ENCODE measurements at regions not wholly inside any gene's neighbourhood (a gene's known extent, or its start where the extent isn't known, plus 50 kb on each side); places are given as distances from the start of the nearest gene placed in this dataset.

GRCh38 chr13:95426631-95427030 lies 125.4 kb upstream of the ABCC4 start:
- TF ChIP-seq POLR2A (IDR thresholded peaks at IDR 0.05; ENCODE audit: low read length) = no peak
- TF ChIP-seq USF2 (IDR thresholded peaks at IDR 0.05) = no peak
- TF ChIP-seq RAD21 (conservative IDR thresholded peaks at IDR 0.05 in 1 of 2, IDR thresholded peaks at IDR 0.05 in 1 of 2) = no peak
- TF ChIP-seq MAX (IDR thresholded peaks at IDR 0.05) = no peak
- no peak for TF ChIP-seq PBX3 (IDR thresholded peaks at IDR 0.05)
- TF ChIP-seq RCOR1 (IDR thresholded peaks at IDR 0.05; ENCODE audit: low read depth, low read length) = no peak
- TF ChIP-seq CTCF (IDR thresholded peaks at IDR 0.05) = no peak
- TF ChIP-seq MYC (IDR thresholded peaks at IDR 0.05; ENCODE audit: borderline replicate concordance, low read length) = no peak
- TF ChIP-seq KDM1A (IDR thresholded peaks at IDR 0.05; ENCODE audit: low read depth) = no peak
- TF ChIP-seq ZFP36 (IDR thresholded peaks at IDR 0.05; ENCODE audit: borderline replicate concordance, partially characterized antibody) = no peak
- no peak for TF ChIP-seq TP53 (CRISPR knock-in tag; IDR thresholded peaks at IDR 0.05)
- no peak for TF ChIP-seq FOSL2 (IDR thresholded peaks at IDR 0.05)
- no peak for TF ChIP-seq FOSL2 (CRISPR knock-in tag; IDR thresholded peaks at IDR 0.05)

Measured in A549 (cell line).